Stimulated activated CD8-positive, alpha-beta memory T cell treated with anti-CD3 and anti-CD28 coated beads, Interleukin-4, amount 100 ng/mL, for 24 hours (primary cell): ENCODE measurements at regions not wholly inside any gene's neighbourhood (a gene's known extent, or its start where the extent isn't known, plus 50 kb on each side); places are given as distances from the start of the nearest gene placed in this dataset.

ENCODE experiments used
- DNase-seq: peaks from one replicate; pipeline ENCODE4 v3.0.0-alpha.2; 2020; ENCODE audit warnings: low read depth

DNA sequence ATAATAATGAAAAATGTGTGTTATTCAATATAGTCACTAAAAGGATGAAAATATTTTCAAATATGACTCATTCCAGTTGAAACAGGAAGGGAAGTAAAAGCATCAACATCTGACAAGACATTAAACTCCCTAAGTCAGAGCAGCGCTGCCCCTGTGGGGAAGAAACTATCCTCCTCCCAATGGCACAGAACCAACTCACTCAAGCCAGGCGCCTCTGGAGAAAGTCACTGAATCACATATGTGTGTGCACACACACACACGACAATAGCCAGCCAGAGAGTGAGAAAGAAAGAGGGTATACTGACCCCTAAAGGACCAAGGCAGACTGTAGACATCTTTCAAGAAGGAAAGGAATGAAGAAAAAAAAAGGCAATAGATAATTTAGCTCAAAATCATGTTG is 126.9 kb downstream of the SETD4 start:
- no peak for DNase-seq

DNA sequence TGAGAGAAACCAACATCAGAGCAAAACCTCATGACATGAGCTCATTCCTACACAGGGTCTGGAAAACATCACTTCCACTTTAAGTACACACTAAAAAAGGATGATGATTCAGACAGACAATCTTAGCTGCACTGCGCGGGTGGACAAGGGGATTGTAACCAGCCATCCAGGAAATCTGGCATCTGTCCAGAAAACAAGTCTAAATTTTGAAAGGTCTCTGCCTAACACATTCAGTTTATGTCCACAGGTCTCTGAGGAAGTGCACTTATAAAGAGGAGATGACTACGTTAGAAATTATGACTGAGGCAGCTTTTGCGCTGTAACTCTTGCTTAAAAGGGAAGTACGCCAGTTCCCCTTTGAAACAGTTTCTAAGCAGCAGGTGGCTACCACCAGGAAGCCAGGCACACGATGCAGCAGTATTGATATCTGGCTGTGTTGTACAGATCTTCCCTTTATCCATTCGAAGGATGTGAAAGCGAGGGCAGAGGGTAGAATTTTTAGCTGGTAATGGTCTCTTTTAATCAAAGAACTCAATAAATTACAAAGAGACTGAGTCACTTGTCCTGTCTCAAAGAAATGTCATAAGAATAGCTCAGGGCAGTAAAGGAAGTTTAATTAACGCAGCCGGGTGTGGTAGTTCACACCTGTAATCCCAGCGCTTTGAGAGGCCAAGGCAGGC is 128.0 kb downstream of the SETD4 start:
- DNase-seq: no peak

DNA sequence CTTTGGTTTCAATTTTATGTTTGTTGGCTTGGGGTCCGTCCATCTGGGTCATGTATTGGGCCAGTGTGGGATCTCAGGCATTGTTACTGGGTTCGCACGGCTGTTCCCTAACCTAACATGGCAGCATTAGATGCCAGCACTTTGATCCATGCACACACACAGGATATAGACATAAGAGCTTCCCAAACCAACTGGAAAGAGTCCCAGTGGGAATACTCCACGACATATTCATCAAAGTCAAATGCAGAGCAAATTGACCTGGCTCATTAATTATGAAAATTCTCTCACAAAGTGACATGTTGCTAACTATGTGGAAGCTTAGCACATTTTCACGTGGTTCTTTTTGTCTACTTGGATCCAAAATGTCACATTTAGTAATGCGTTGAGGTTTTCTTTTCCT is 130.4 kb downstream of the SETD4 start:
- no peak for DNase-seq

DNA sequence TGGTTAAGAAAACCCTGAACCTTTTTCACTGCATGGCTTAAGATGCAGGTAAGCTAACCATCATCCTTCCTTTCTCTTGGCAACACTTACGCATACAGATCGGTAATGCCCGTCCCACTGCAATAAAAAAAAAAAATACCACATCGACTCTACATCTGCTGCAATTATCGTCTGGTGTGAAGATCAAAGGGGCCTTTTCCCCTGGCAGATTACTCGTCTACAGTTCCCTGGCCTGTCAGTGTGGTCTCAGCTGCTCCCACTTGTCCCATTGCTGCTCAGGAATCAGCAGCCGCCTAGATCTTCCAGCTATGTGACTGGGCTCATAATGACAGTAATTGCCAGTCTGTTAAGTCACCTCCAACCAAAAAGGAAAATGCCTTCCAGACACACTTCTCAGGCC is 133.1 kb downstream of the SETD4 start:
- DNase-seq: no peak

DNA sequence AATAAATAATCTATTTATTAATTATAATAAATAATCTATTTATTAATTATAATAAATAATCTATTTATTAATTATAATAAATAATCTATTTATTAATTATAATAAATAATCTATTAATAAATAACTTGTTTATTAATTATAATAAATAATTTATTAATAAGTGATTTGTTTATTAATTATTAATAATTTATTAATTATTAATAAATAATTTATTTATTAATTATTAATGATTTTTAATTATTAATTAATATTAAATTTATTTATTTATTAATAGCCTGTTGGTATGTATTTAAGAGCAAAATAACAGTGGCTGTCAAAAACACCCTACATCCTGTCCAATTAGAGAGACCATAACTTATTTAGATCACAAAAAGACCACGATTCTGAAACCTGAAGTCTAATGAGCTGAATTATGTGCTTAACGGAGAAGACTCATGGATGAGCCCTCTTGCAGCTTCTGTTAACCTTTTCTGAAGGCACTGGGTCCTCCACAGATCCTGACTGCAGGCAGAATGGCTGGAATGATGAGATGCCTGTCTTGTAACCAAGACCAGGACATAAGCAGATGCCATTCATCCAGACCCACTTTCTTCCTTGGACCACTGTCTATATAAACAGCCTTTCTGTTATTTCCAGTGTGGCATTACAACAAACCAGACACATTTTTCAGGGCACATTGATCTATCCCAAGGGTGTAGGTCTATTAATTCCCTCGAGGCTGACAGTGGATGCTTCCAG is 134.2 kb downstream of the SETD4 start:
- DNase-seq: no peak

DNA sequence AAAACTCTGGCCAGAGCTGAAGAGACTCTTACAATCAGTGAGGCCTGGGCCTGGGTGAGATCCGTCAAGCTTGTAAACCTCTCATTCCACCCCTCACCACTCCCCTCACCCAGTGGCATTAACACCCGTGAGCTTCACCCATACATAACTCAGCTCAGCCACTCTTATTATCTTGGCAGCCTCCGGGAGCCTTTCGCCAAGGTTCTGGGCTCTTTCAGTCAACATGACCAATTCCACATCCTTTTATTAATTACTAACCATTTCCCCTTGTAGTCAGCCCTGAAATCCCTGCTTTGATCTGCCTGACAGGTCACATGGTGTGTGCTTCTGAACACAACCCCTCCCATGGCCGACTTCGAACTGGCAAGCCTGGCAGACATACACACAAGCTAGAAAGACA is 134.8 kb downstream of the SETD4 start:
- no peak for DNase-seq

DNA sequence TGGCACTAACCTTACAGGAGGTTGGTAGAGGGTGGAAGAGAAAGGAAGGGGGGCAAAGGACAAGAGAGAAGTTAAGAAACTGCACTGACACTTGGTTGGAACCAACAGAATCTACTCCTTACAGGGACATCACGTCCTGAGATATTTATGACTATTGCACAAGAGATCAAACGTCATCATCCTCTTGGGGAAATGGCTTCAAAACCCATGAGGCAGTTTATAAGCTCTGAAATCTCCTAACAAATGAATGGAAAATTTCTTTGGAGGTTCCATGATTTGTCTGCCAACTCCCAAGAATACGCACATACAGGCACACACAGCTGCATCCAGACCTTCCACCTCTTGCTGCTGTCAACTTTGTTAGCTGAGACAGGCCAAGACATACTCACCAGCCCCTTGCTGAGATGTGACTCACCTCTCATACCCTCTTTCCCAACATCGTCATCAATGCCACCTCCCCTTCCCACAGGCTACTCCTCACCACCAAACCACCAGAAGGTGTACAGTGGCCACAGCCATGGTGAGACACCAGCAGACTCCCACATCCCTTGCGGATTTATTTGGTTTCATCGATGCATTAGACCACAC is 135.5 kb downstream of the SETD4 start:
- DNase-seq: no peak

DNA sequence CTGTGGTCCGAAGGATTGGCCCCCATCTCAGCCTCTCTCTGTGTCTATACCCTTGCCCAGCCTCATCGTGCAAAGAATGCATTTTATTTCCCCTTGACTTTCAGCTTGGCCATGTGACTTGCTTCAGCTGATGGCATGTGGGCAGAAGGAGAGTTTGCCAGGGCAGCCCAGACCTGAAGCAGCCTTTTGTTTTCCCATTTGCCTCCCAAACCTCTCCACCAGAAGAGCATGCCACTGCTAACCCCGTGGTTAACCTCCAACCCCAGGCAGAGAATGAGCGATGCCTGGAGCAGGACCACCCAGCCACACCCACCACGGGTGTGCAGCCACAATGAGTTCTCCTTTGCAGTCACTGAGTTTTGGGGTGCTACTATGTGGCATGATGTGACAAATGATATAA is 136.4 kb downstream of the SETD4 start:
- DNase-seq: no peak

DNA sequence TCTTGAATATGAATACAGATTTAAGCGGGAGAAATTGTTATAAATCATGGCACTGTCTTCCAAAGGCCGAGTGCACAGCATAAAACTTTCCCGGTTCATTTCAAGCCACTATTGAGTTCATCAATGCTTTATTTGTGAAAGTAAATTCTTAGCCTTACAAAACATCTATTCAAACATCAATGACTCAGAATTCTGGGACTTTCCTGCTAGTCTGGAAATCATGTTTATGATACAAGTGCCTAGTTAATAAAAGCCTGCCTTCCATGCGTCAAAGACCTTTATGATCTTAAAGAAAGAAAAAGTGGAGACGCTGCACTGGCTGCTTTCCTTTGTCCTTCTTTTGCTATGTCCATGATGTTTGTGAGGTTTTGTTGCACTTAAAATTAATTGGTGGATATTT is 137.7 kb downstream of the SETD4 start:
- DNase-seq: no peak

DNA sequence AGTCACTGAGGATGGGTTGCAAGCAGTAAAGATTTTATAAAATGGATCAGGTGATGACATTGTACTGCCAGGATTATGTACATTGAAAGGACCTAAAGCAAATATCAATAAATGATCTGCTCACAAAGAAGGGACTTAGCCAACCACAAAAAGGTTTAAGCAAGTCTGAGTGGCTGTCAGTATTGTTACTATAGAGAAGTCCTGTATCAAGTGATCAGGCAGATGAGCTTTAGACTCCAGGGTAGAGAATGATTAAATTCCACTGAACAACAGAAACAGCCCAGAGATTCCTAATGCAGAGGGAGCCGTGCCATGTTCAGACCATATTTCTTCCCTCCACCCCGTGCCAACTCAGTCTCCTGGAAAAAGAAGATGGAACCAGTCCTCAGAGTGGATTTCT is 138.9 kb downstream of the SETD4 start:
- DNase-seq: no peak

DNA sequence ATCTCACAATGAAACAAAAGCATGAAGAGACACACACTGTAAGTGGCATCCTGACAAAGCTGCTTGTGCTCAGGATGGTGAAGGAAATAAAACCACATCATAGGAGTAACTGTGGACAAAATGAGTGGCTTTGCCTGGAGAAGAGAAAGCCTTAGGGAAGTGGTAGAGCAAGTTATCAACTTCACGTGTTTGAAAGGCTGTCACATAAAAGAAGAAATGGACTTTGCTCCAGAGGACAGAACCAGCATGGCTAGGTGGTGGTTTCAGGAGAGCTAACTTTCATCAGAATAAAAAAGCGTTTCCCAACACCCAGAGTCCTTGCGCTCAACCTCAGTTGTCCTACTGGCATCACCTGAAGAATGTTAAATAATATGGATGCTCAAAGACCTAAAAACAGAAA is 139.9 kb downstream of the SETD4 start:
- no peak for DNase-seq

DNA sequence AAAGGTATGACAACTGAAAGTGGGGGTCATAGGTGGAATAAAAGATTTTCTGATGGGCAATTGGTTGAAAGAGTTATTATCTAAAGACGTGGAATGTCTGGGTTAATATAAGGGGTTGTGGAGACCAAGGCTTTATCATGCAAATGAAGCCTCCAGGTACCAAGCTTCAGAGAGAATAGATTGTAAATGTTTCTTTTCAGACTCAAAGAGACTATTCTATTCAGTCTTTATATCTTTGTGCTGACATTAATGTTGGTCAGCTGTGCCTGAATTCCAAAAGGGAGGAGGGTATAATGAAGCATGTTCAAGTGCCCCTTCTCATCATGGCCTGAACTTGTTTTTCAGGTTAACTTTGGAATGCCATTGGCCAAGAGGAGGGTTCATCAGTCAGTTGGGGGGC is 145.3 kb downstream of the SETD4 start:
- DNase-seq: no peak

DNA sequence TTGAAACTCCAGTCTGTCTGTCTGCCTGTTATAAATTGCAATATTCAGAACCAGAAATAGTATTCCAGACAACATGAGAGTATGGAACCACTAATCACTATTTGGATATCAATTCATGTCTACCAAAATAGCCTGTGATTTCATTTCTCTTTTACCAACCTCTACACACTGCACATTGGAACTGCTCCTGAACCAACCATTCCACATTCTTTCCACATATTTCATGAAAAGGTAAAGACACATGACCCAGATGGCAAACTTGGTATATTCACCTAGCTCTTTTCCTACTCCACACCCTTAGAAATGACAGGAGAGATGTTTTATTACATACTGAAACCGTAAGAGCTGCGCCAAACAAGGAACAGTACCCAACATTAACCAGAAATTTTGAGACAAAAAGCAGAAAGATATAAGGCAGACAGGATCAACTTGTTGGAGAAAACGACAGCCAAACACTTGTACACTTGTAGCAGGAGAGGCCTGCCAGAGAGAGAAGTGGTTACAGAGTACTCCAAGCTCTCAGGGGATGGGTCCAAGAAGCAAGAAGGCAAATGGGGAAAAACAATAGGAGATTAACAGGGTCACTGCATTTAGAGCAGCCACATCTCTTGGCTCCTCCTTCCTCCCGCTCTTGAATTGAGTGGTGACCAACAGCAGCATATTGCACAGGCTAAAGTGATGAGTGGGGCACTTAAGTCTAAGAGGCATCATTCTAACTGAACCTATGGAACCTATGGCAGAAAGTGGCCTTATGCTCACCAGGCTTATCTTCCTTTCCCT is 148.7 kb downstream of the SETD4 start:
- DNase-seq: no peak

DNA sequence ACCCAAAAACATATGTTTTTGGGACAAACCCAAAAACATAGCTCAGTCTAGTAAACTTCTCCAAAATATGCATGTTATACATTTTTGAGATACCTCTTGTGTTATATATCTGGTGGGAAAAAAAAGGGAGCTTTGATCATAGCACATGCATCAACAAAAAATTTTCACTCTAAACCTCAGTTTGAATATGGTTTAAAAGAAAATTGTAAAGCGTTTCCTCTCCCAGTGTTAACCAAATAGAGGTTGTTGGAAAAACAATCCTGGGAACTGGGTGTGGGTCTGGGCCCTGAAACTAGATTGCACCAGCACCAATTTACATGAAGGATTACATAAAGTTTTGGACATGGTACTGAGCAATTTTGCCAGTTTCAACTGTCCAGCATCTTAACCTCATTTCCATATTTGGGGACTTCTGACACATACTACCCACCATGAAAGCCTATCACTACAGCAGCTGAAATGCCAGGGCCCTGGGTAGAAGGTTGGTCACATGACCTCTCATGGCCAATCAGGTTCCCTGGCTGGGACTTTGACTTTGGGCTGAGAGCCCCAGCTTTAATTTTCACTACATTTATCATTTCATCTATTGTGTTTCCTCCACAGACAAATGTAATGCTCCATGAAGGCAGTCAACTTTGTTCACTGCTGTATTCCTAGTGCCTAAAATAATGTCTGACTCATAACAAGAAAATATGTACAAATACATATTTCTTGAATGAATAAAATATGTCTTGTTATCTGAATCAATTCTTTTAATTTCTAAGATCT is 150.7 kb downstream of the SETD4 start:
- DNase-seq: no peak

DNA sequence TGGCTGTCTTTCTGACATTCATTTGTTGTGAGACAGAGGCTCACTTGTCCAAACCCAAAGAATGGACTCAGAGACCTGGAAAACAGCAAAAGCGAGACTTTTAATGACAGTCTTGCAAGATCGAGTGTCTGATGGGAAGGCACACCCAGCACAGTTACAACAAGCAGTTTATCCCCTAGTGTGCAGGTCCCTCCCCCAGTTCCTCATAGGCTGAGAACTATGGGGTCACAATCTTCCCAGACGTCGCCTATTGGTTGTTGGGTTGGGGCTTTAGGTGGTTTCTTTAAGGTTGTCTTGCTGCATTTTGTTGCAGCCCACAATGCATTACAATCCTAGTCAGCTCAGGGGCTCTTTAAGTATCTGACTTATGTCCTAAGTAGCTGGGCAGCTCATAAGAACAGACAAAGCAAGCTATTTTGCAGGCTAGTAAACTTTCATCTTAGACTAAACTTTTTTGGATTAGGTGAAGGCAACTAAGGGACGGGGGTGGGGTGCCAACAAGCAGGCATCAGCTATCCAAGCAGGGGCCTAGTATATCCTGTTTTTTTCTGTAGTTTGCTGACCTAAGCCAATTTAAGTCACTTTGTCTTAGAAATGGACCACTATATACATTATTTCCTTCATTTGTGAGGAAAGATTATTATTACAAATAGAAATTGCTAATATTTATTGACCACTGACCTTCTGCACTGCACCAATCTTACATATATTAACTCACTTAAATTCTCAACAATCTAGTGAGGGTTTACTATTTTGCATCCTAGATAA is 151.8 kb downstream of the SETD4 start:
- DNase-seq: no peak

DNA sequence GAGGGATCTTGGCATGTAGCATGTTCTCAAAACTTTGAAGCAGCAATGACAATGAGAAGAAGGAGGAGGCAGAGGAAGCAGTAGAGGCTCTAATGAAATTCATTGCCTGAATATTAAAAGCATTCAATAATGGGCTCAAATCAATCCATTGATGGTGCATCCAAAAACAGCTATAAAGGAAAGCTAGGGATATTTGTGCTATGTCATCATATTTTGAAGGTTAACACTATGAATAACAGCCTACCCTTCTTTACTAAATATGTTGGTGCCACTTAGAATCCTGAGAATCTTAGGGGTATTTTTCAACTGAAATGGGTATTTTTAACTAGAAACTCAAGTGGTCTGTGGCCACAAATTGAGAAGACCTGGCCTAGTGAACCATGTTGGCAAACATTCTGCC is 153.7 kb downstream of the SETD4 start:
- no peak for DNase-seq

DNA sequence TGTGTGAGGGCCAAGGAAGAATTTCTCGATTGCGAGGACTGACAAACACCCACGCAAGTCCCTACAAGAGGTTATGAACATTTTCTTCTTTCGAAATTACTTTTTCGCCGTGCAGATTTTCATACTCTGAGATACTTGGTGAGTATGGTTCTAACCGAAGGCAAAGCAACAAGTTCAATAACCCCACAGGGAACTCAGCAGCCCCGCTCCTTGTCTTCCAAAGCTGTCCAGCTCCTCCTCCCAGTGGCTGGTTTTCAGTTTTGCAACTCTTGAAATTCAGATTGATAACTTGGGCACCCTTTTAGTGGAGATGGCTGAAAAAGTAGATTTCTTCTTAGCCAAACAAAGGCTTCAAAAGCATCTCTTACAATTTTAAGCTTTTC is 154.4 kb downstream of the SETD4 start:
- no peak for DNase-seq

DNA sequence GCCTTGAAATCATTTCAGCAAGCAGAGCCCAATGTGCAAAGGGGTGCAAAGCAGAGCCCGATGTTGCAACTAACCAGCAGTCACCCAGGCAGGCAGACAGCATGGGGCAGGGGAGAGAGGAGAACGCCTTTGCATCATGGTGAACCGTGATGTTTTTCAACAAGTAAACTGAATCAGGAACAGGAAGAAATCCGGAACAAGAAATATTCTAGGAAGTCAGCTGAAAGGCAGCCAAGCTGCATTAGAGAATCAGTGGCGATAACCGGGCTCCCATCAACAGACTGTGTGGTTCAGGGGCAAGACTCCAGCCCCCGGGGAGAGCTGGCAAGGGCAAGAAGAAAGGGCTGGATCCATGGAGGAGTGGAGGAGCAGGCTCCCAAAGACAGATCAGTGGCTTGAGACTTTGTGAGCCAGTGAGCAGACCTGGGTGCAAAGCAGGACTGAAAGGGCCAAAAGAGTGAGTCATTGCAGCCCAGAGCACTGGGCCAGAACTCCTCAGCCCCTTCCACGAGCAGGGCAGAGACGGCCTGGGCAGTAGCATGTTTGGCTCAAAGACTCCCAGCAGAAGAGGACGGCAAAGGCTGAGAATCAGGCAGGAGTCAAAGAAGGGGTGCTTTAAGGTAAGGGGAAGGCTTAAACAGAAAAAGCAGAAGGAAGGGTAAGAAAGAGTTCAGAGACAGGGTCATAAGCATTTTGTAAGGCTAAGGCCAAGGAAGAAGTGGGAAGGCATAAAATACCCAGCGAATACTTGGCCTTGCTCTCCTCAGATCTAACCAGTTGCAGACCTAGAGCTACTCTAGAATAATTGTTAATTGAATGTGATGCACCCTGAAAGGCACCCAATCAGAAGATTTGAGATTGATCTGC is 155.0 kb downstream of the SETD4 start:
- DNase-seq: no peak

DNA sequence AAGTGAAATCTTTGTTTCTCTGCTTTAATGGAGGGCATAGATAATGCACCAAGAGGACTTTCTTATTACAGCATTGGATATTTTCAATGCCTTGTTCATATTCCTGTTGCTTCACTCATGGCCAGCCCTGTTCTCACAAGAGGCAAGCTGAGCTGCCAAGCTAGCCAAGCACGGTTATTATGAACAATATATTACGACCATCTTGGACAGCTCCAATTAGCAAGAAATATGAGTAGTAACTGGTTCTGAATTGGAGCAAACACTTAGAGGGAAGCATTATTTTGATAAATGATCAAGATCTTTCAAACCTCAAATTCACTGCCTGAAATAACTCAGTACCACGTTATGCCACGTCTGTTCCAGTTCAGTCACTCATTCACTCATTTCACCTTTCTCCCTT is 159.8 kb downstream of the SETD4 start:
- no peak for DNase-seq

DNA sequence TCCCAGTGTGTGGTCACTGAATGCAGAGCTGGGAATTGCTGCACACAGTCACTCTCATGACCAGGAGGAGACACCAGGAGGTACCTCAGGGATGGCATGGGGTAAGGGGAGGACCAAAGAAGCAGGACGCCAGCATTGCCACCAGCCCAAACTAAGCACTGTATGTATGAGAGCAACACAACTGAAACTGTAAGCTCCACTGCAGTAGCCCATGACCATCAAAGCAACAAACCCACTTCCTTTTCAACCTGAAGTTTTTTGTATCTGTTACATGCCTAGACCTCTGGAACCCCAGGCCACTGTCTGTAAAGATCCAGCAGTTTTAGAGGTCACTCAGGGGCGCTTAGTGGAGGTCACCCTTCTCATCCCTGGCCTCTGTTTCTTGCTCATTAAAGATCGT is 164.3 kb downstream of the SETD4 start:
- DNase-seq: no peak
